PC-3 (cell line): ENCODE measurements at regions not wholly inside any gene's neighbourhood (a gene's known extent, or its start where the extent isn't known, plus 50 kb on each side); places are given as distances from the start of the nearest gene placed in this dataset.
"Not testable (repeated sequence)": the region's sequence is repeated elsewhere in the genome, so short reads cannot be mapped to it uniquely, and the experiment has no call there.

Source experiments
- ATAC-seq: fragments of 200-7000 bp; cut with Tn5 transposase; 2 replicates; pipeline ENCODE4 v1.9.1; 2020; ENCODE audit warnings: mild to moderate bottlenecking, moderate library complexity
- BruUV-seq: library from RNA; stranded (reverse); fragments of 400-500 nt; replicated peaks from 2 replicates; lab custom pipeline; 2021; lab: Mats Ljungman, UMichigan
- CTCF ChIA-PET: fragments of 300-600 bp; sonication (Branson Sonifier 250); formaldehyde crosslinking; loops from one replicate; lab custom pipeline; 2022; ENCODE audit warnings: antibody characterized with exemption; lab: Charles Lee
- POLR2A ChIA-PET: fragments of 300-600 bp; sonication (Branson Sonifier 250); formaldehyde crosslinking; loops from one replicate; lab custom pipeline; 2022; ENCODE audit warnings: antibody characterized with exemption; ENCODE audit not compliant: unreplicated experiment; lab: Charles Lee
- DNase-seq: peaks from one replicate; pipeline ENCODE4 v3.0.0-alpha.2; 2015
- H2AFZ ChIP-seq: fragments of 300-600 bp; sonication (generic); 2 replicates; pipeline ENCODE4 v1.6.0; 2016; ENCODE audit warnings: antibody characterized with exemption, low read length
- H3F3A ChIP-seq: fragments of 300-600 bp; sonication (generic); one replicate; pipeline ENCODE4 v1.6.0; 2017; ENCODE audit warnings: antibody characterized with exemption, low read length, control low read depth, mild to moderate bottlenecking; ENCODE audit not compliant: unreplicated experiment
- H3K27ac ChIP-seq: fragments of 300-600 bp; sonication (generic); 2 replicates; pipeline ENCODE4 v1.5.1; 2016; ENCODE audit warnings: mild to moderate bottlenecking, low read length
- H3K27me3 ChIP-seq: fragments of 300-600 bp; sonication (generic); 2 replicates; pipeline ENCODE4 v1.6.1; 2016; ENCODE audit warnings: low read length, mixed read lengths
- H3K36me3 ChIP-seq: fragments of 300-600 bp; sonication (generic); 2 replicates; pipeline ENCODE4 v1.6.1; 2016; ENCODE audit warnings: low read depth, mixed run types, low read length, mixed read lengths
- H3K4me1 ChIP-seq: fragments of 300-600 bp; sonication (generic); 2 replicates; pipeline ENCODE4 v1.5.1; 2016; ENCODE audit warnings: low read length; ENCODE audit not compliant: insufficient read depth
- H3K4me2 ChIP-seq: fragments of 300-600 bp; sonication (generic); 2 replicates; pipeline ENCODE4 v1.6.0; 2016; ENCODE audit warnings: low read length
- H3K4me3 ChIP-seq: fragments of 300-600 bp; sonication (generic); 2 replicates; pipeline ENCODE4 v1.5.1; 2016; ENCODE audit warnings: mild to moderate bottlenecking, low read length, mixed read lengths
- H3K79me2 ChIP-seq: fragments of 300-600 bp; sonication (generic); 2 replicates; pipeline ENCODE4 v1.6.1; 2017; ENCODE audit warnings: low read length, mixed read lengths
- H3K9ac ChIP-seq: fragments of 300-600 bp; sonication (generic); 2 replicates; pipeline ENCODE4 v1.6.0; 2016; ENCODE audit warnings: mild to moderate bottlenecking, low read length
- H3K9me2 ChIP-seq: fragments of 300-600 bp; sonication (generic); replicated peaks from 2 replicates; pipeline ENCODE4 v1.6.1; 2016; ENCODE audit warnings: mixed run types, low read length, mixed read lengths
- H3K9me3 ChIP-seq: fragments of 300-600 bp; sonication (generic); 2 replicates; pipeline ENCODE4 v1.6.1; 2016; ENCODE audit warnings: low read length, mixed read lengths
- H4K20me1 ChIP-seq: fragments of 300-600 bp; sonication (generic); 2 replicates; pipeline ENCODE4 v1.6.1; 2016; ENCODE audit warnings: low read length, mixed read lengths
- CTCF ChIP-seq: fragments of 300-600 bp; sonication (generic); conservative IDR thresholded peaks from 2 replicates; pipeline ENCODE4 v1.5.1; 2017; ENCODE audit warnings: antibody characterized with exemption, low read depth, mild to moderate bottlenecking, low read length
- EZH2 ChIP-seq: fragments of 300-600 bp; sonication (generic); IDR thresholded peaks from one replicate; pipeline ENCODE4 v1.6.1; 2017; ENCODE audit warnings: antibody characterized with exemption, mild to moderate bottlenecking, low read length; ENCODE audit not compliant: unreplicated experiment
- EZH2phosphoT487 ChIP-seq: fragments of 300-600 bp; sonication (generic); IDR thresholded peaks from 2 replicates; pipeline ENCODE4 v1.6.1; 2018; ENCODE audit warnings: mild to moderate bottlenecking, antibody characterized with exemption, low read length, borderline replicate concordance
- intact Hi-C: fragments of 100-400 bp; cut with micrococcal nuclease; formaldehyde crosslinking; loops from 2 replicates; pipeline ENCODE4 v1.9.0; 2023

- Histone ChIP-seq H3K9ac (no peak overlapping the region), H3K4me2 (peak overlapping the region; percentile 36), H2AFZ (no peak overlapping the region), H3K9me2 (no peaks in the 10 kb centered on the region), H3K27me3 (no peaks in the 10 kb centered on the region), H3K27ac (peak overlapping the region; percentile 95), H3K9me3 (no peaks in the 10 kb centered on the region), H3F3A (peaks cover 4% of the 10 kb centered on the region), H3K79me2 (peaks cover 9% of the 10 kb centered on the region), H4K20me1 (no peaks in the 10 kb centered on the region), H3K4me3 (0 out of 2 replicates have a peak overlapping the region, but pooled peaks have one; percentile 18), H3K4me1 (peaks cover 60% of the 10 kb centered on the region), H3K36me3 (no peaks in the 10 kb centered on the region)
- TF ChIP-seq EZH2 (no peak), CTCF (no peak), EZH2phosphoT487 (no peak)
- no TSS peak for BruUV-seq
- intact Hi-C loops, result no loop called here
- ChIA-PET POLR2A (no interaction called here), CTCF (no interaction called here)
- no peak for DNase-seq
- no peak for ATAC-seq
These were observed 221.5 kb downstream of the ANKRD30B start for GRCh38 chr18:14969500-14969899.

- no peaks in the 10 kb centered on the region for H3K9me2 ChIP-seq
- H3K79me2 ChIP-seq, result peaks cover 9% of the 10 kb centered on the region
- peaks cover 64% of the 10 kb centered on the region for H3K4me1 ChIP-seq
- peaks cover 4% of the 10 kb centered on the region for H3F3A ChIP-seq
- no peak overlapping the region for H3K9ac ChIP-seq
- H2AFZ ChIP-seq, result no peak overlapping the region
- DNase-seq (peak; percentile 93), ATAC-seq (peak; percentile 58)
- H4K20me1 ChIP-seq, result no peaks in the 10 kb centered on the region
- H3K4me2 ChIP-seq, result peak overlapping the region; percentile 66
- BruUV-seq, result no TSS peak
- H3K27ac ChIP-seq, result peak overlapping the region; percentile 95
- H3K27me3 ChIP-seq, result no peaks in the 10 kb centered on the region
- CTCF ChIA-PET, result no interaction called here
- no peaks in the 10 kb centered on the region for H3K9me3 ChIP-seq
- intact Hi-C loops, result loop anchor here (2.0 to 5.0 kb wide), 3 partner anchors 27 to 233 kb away; no protein-coding TSS in a partner anchor
- POLR2A ChIA-PET, result no interaction called here
- H3K4me3 ChIP-seq, result no peak overlapping the region
- no peaks in the 10 kb centered on the region for H3K36me3 ChIP-seq
- TF ChIP-seq EZH2phosphoT487, result no peak
These were observed 222.1 kb downstream of the ANKRD30B start for GRCh38 chr18:14970027-14970426.

- DNase-seq (peak; percentile 93), ATAC-seq (peak; percentile 53)
- no TSS peak for BruUV-seq
- H4K20me1 ChIP-seq, result no peaks in the 10 kb centered on the region
- TF ChIP-seq CTCF (no peak), EZH2 (no peak), EZH2phosphoT487 (no peak)
- ChIA-PET CTCF (no interaction called here), POLR2A (interaction anchor here (0.5 kb wide), 1 partner anchor 424 kb away, joined by 3 read pairs; no protein-coding TSS in a partner anchor)
- no peaks in the 10 kb centered on the region for H3K36me3 ChIP-seq
- no peak overlapping the region for H2AFZ ChIP-seq
- no peaks in the 10 kb centered on the region for H3K9me3 ChIP-seq
- H3K79me2 ChIP-seq, result peaks cover 9% of the 10 kb centered on the region
- H3K4me3 ChIP-seq, result peak overlapping the region; percentile 38; the same call in 1 of the 2 replicates
- H3K4me2 ChIP-seq, result peak overlapping the region; percentile 66
- H3K9me2 ChIP-seq, result no peaks in the 10 kb centered on the region
- H3F3A ChIP-seq, result peaks cover 4% of the 10 kb centered on the region
- intact Hi-C loops, result loop anchor here (2.0 to 5.0 kb wide), 3 partner anchors 29 to 234 kb away; no protein-coding TSS in a partner anchor
- H3K27ac ChIP-seq, result peak overlapping the region; percentile 95
- no peaks in the 10 kb centered on the region for H3K27me3 ChIP-seq
- H3K9ac ChIP-seq, result peak overlapping the region; percentile 61
- peaks cover 78% of the 10 kb centered on the region for H3K4me1 ChIP-seq
These were observed 223.7 kb downstream of the ANKRD30B start for GRCh38 chr18:14971461-14972185.

- H3K9me2 ChIP-seq, H3K4me3 ChIP-seq, ATAC-seq, DNase-seq, BruUV-seq, H3F3A ChIP-seq, H3K79me2 ChIP-seq, H3K36me3 ChIP-seq, H3K27me3 ChIP-seq, H2AFZ ChIP-seq, POLR2A ChIA-PET, H4K20me1 ChIP-seq, H3K4me2 ChIP-seq, H3K9me3 ChIP-seq: not testable (repeated sequence)
- CTCF ChIA-PET, result interaction anchor here (0.7 kb wide), 1 partner anchor 11 kb away, joined by 3 read pairs; no protein-coding TSS in a partner anchor
- Histone ChIP-seq H3K27ac (peak overlapping the region; percentile 97), H3K9ac (0 out of 2 replicates have a peak overlapping the region, but pooled peaks have one; percentile 71), H3K4me1 (peaks cover 84% of the 10 kb centered on the region)
- intact Hi-C loops, result loop anchor here (5.0 kb wide), 2 partner anchors 61 to 236 kb away; no protein-coding TSS in a partner anchor
These were observed 225.4 kb downstream of the ANKRD30B start for GRCh38 chr18:14973421-14973820.
